Right lobe of liver (tissue), 6 donors: ENCODE measurements at regions not wholly inside any gene's neighbourhood (a gene's known extent, or its start where the extent isn't known, plus 50 kb on each side); places are given as distances from the start of the nearest gene placed in this dataset.

ENCODE experiments used
- ATAC-seq, 4 donors: fragments of 200-7000 bp; cut with Tn5 transposase; one replicate each; pipeline ENCODE4 v1.9.1; 2020; ENCODE audit warnings: mild to moderate bottlenecking in 4 of 4, moderate library complexity in 4 of 4
- DNase-seq, 3 donors: peaks; one replicate each; pipeline ENCODE4 v3.0.0-alpha.2; 2020
- H3K27ac ChIP-seq, 3 donors: fragments of 200-600 bp; one replicate each; pipeline ENCODE4 v1.8.0; 2022
- H3K27me3 ChIP-seq, 2 donors: fragments of 200-600 bp; one replicate each; pipeline ENCODE4 v1.8.0; 2022
- H3K36me3 ChIP-seq, 4 donors: fragments of 200-600 bp; sonication (generic) in 1 of 4; one replicate each; pipeline versions ENCODE4 v1.5.1 to v1.8.0; 2017 to 2022; ENCODE audit warnings: control low read depth in 1 of 4
- H3K4me1 ChIP-seq, 4 donors: fragments of 200-600 bp; sonication (generic) in 1 of 4; one replicate each; pipeline versions ENCODE4 v1.5.1 to v1.8.0; 2017 to 2022; ENCODE audit warnings: control low read depth in 1 of 4
- H3K4me3 ChIP-seq, 3 donors: fragments of 200-600 bp; one replicate each; pipeline ENCODE4 v1.8.0; 2022
- H3K9me3 ChIP-seq, 4 donors: fragments of 200-600 bp; sonication (generic) in 1 of 4; one replicate each; pipeline versions ENCODE4 v1.5.1 to v1.8.0; 2017 to 2022; ENCODE audit warnings: control low read depth in 1 of 4
- CTCF ChIP-seq, 4 donors: fragments of 200-600 bp in 3 of 4; fragments of 450-650 bp in 1 of 4; IDR thresholded peaks; one replicate each; pipeline versions ENCODE4 v1.5.1 to v1.8.0; 2016 to 2022; ENCODE audit warnings: antibody characterized with exemption in 4 of 4, mild to moderate bottlenecking in 2 of 4
- POLR2A ChIP-seq: fragments of 450-650 bp; IDR thresholded peaks from one replicate; pipeline ENCODE4 v1.6.1; 2017; ENCODE audit warnings: antibody characterized with exemption, mild to moderate bottlenecking
- WGBS: methylation state at CpG from one replicate; pipeline ENCODE4 v1.1.6; 2018; ENCODE audit warnings: low coverage, low lambda C conversion rate; ENCODE audit not compliant: insufficient coverage; ENCODE audit errors: missing lambda C conversion rate; 5-methylcytosine and 5-hydroxymethylcytosine counted together
- intact Hi-C, 2 donors: fragments of 100-400 bp; cut with DNase I; formaldehyde crosslinking; loops; one replicate each; pipeline versions ENCODE4 v1.11.2 to v1.14.1; 2022
- donor health status: DM: no; HTN: yes; CAD: no.
- donor health status: DM: no; HTN: no; CAD: no.
- donor health status: DM: no; HTN: no; CAD: no.
- donor health status: DM: no; HTN: yes; CAD: no.
- donor health status: DM: no; HTN: yes; CAD: no.

- intact Hi-C loops, result no loop called here
- no peak overlapping the region for H3K27ac ChIP-seq
- no peaks in the 10 kb centered on the region for H3K9me3 ChIP-seq
- H3K36me3 ChIP-seq, result no peaks in the 10 kb centered on the region
- H3K27me3 ChIP-seq, result no peaks in the 10 kb centered on the region
- H3K4me3 ChIP-seq, result no peak overlapping the region
- DNase-seq, result no peak
- H3K4me1 ChIP-seq, result no peaks in the 10 kb centered on the region
- 44% methylated on average over 4 of the region's 4 CpGs for WGBS
- TF ChIP-seq CTCF (IDR thresholded peaks at IDR 0.05) (no peak), POLR2A (no peak)
- ATAC-seq, result no peak
These were observed 853.9 kb downstream of the KCNT2 start for GRCh38 chr1:195754303-195754702.

DNA sequence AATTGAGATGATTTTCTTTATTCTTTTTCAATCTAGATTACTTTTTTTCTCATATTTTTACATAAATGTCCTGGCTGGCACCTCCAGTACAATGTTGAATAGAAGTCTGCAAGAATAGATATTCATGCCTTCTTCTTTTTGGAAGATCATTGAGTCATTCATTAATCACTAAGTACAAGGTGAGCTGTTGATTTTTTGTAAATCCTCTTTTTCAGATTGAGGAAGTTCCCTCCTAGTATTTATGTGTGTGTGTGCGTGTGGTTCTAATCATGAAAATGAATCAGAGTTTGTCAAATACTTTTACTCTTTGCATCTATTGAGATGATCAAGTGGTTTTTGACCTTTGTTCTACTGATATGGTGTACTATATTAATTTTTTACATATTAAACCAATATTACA, 859.3 kb downstream of the KCNT2 start:
- intact Hi-C loops, result no loop called here
- TF ChIP-seq CTCF (IDR thresholded peaks at IDR 0.05), result no peak
- TF ChIP-seq POLR2A, result no peak
- H3K36me3 ChIP-seq, result no peaks in the 10 kb centered on the region
- no peak overlapping the region for H3K4me3 ChIP-seq
- DNase-seq, result no peak
- 44% methylated on average over 1 of the region's 1 CpG for WGBS
- no peak for ATAC-seq
- no peak overlapping the region for H3K27ac ChIP-seq
- H3K27me3 ChIP-seq, result no peaks in the 10 kb centered on the region
- no peaks in the 10 kb centered on the region for H3K9me3 ChIP-seq
- no peaks in the 10 kb centered on the region for H3K4me1 ChIP-seq

DNA sequence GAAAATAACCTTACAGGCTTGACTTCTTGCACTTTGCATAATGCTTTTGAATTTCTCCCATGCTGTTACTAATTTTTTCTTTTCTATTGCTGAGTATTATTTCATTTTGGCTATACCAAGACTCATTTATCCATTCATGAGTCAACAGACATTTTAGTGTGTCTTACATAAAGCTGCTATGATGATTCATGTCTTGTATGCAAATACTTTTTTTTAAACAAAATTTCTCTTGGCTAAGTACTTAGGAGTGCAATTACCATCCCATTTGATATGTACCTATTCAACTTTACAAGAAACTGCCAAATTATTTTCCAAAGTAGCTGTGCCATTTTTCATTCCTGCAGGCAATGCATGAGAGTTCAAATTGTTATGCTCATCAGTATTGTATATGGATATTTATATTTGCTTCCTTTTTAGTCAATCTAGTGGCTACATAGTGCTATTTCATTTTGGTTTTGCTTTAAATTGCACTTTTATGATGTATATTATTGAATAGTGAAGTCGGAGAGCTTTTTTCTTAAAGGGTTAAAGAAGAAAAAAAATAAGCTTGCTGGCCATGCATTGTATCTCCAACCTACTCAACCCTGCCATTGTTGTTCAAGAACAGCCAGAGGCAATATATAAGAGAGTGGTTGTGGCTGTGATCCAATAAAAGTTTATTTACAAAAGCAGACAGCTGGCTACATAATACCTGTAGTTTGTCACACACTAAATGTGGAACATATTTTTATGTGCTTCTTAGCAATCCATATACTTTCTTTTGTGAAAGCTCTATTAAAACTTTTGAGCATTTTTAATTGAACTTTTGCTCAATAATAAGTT, 862.8 kb downstream of the KCNT2 start:
- DNase-seq (no peak), ATAC-seq (no peak)
- no peaks in the 10 kb centered on the region for H3K27me3 ChIP-seq
- TF ChIP-seq POLR2A (no peak), CTCF (IDR thresholded peaks at IDR 0.05) (no peak)
- no peaks in the 10 kb centered on the region for H3K9me3 ChIP-seq
- 34% methylated on average over 1 of the region's 1 CpG for WGBS
- H3K4me1 ChIP-seq, result no peaks in the 10 kb centered on the region
- no peaks in the 10 kb centered on the region for H3K36me3 ChIP-seq
- H3K27ac ChIP-seq, result no peak overlapping the region
- H3K4me3 ChIP-seq, result no peak overlapping the region
- intact Hi-C loops, result no loop called here

DNA sequence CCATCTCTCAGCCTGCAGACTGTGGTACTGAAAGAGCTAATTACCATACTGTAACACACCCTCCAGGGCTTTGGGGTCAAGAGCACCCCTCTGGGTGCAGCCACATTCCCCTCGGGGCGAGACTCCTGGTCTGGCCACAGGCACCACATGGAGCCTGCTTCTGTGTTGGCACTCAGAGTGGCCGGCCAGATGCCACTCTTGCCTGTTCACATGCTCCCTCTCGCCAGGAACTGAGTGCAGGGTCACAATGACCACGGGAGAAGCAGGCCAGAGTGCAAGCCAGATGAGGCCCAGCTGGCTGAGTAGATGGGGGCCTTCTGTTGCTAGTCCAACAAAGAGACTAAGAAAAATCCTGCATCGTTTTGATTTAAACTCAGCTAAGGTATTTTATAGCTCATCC, 864.0 kb downstream of the KCNT2 start:
- Histone ChIP-seq H3K36me3 (no peaks in the 10 kb centered on the region), H3K4me3 (no peak overlapping the region), H3K9me3 (no peaks in the 10 kb centered on the region), H3K4me1 (no peaks in the 10 kb centered on the region), H3K27ac (no peak overlapping the region), H3K27me3 (no peaks in the 10 kb centered on the region)
- no peak for TF ChIP-seq CTCF (IDR thresholded peaks at IDR 0.05)
- no peak for TF ChIP-seq POLR2A
- 54% methylated on average over 3 of the region's 6 CpGs for WGBS
- intact Hi-C loops, result no loop called here
- DNase-seq, result no peak
- ATAC-seq, result peak in 1 of 4 donors; percentile 26
